Thyroid gland (tissue), 4 donors: ENCODE measurements at regions not wholly inside any gene's neighbourhood (a gene's known extent, or its start where the extent isn't known, plus 50 kb on each side); places are given as distances from the start of the nearest gene placed in this dataset.
"Not testable (repeated sequence)": the region's sequence is repeated elsewhere in the genome, so short reads cannot be mapped to it uniquely, and the experiment has no call there.

Experiments
- DNase-seq, 2 donors: peaks; one replicate each; pipeline ENCODE4 v3.0.0-alpha.2; 2019
- H3K27ac ChIP-seq, 3 donors: fragments of 200-600 bp; sonication (generic); 1 replicate in 2 of 3; 2 replicates in 1 of 3; pipeline ENCODE4 v1.5.1; 2016 to 2019; ENCODE audit warnings: mild to moderate bottlenecking in 1 of 3, moderate library complexity in 1 of 3
- H3K27me3 ChIP-seq: fragments of 200-600 bp; sonication (generic); one replicate; pipeline ENCODE4 v1.5.1; 2019
- H3K36me3 ChIP-seq, 2 donors: fragments of 200-600 bp; sonication (generic); one replicate each; pipeline ENCODE4 v1.5.1; 2016 to 2019
- H3K4me1 ChIP-seq, 2 donors: fragments of 200-600 bp; sonication (generic); one replicate each; pipeline ENCODE4 v1.5.1; 2017 to 2019
- H3K4me3 ChIP-seq, 3 donors: fragments of 200-600 bp; sonication (generic); replicated peaks in 1 of 3; 1 replicate in 2 of 3; 2 replicates in 1 of 3; pipeline ENCODE4 v1.5.1; 2016; ENCODE audit warnings: mild to moderate bottlenecking in 1 of 3
- H3K9me3 ChIP-seq: fragments of 200-600 bp; sonication (generic); one replicate; pipeline ENCODE4 v1.5.1; 2017
- CTCF ChIP-seq, 6 experiments: fragments of 200-600 bp in 3 of 6; fragments of 450-650 bp in 3 of 6; sonication (generic) in 3 of 6; IDR thresholded peaks; one replicate each; pipeline ENCODE4 v1.5.1; 2016 to 2019; ENCODE audit warnings: antibody characterized with exemption in 6 of 6, mild to moderate bottlenecking in 2 of 6, inconsistent platforms in 1 of 6, moderate library complexity in 1 of 6
- POLR2A ChIP-seq, 2 donors: fragments of 450-650 bp; IDR thresholded peaks; one replicate each; pipeline ENCODE4 v1.6.1; 2017; ENCODE audit warnings: antibody characterized with exemption in 2 of 2, mild to moderate bottlenecking in 2 of 2, moderate library complexity in 1 of 2
- WGBS, 2 donors: methylation state at CpG; one replicate each; pipeline ENCODE4 v1.1.5; 2017; 5-methylcytosine and 5-hydroxymethylcytosine counted together
- intact Hi-C: fragments of 100-400 bp; cut with DNase I; formaldehyde crosslinking; loops from one replicate; pipeline ENCODE4 v1.15.1; 2023

GRCh38 chr2:53130441-53130943 lies 637.1 kb upstream of the CHAC2 start:
- 85 to 94% methylated on average over 5 of the region's 5 CpGs for WGBS, 2 donors
- Histone ChIP-seq H3K9me3 (no peaks in the 10 kb centered on the region), H3K36me3 (no peaks in the 10 kb centered on the region), H3K27ac (no peak overlapping the region), H3K27me3 (no peaks in the 10 kb centered on the region), H3K4me3 (no peak overlapping the region), H3K4me1 (no peaks in the 10 kb centered on the region)
- intact Hi-C loops, result no loop called here
- no peak for DNase-seq
- TF ChIP-seq POLR2A (IDR thresholded peaks at IDR 0.05), result no peak

GRCh38 chr2:53129851-53130250 lies 637.8 kb upstream of the CHAC2 start:
- Histone ChIP-seq H3K4me1 (no peaks in the 10 kb centered on the region), H3K27ac (no peak overlapping the region), H3K36me3 (no peaks in the 10 kb centered on the region), H3K27me3 (no peaks in the 10 kb centered on the region), H3K4me3 (no peak overlapping the region), H3K9me3 (no peaks in the 10 kb centered on the region)
- DNase-seq, result no peak
- intact Hi-C loops, result no loop called here
- TF ChIP-seq POLR2A (IDR thresholded peaks at IDR 0.05), result no peak
- TF ChIP-seq CTCF (IDR thresholded peaks at IDR 0.05), result no peak
- 77 to 86% methylated on average over 1 of the region's 1 CpG for WGBS, 2 donors

- Histone ChIP-seq H3K4me1 (no peaks in the 10 kb centered on the region), H3K36me3 (no peaks in the 10 kb centered on the region), H3K27me3 (no peaks in the 10 kb centered on the region), H3K27ac (no peak overlapping the region), H3K4me3 (no peak overlapping the region), H3K9me3 (no peaks in the 10 kb centered on the region)
- TF ChIP-seq CTCF (IDR thresholded peaks at IDR 0.05) (no peak), POLR2A (IDR thresholded peaks at IDR 0.05) (no peak)
- intact Hi-C loops, result no loop called here
- WGBS, 2 donors, result 65 to 69% methylated on average over 5 of the region's 5 CpGs
- DNase-seq, result peak in 1 of 2 donors; percentile 4
Measured at GRCh38 chr2:53127061-53127650, 640.4 kb upstream of the CHAC2 start.

- TF ChIP-seq CTCF (IDR thresholded peaks at IDR 0.05) (no peak), POLR2A (IDR thresholded peaks at IDR 0.05) (no peak)
- 91 to 94% methylated on average over 1 of the region's 1 CpG for WGBS, 2 donors
- DNase-seq, result no peak
Measured at GRCh38 chr2:53114991-53115390, 652.6 kb upstream of the CHAC2 start.

GRCh38 chr2:53114582-53114981 lies 653.0 kb upstream of the CHAC2 start:
- no peak for DNase-seq
- WGBS, 2 donors, result 90 to 94% methylated on average over 2 of the region's 2 CpGs
- no peak for TF ChIP-seq POLR2A (IDR thresholded peaks at IDR 0.05)
- TF ChIP-seq CTCF (IDR thresholded peaks at IDR 0.05), result no peak
- no peaks in the 10 kb centered on the region for H3K4me1 ChIP-seq
- H3K9me3 ChIP-seq, result no peaks in the 10 kb centered on the region
- H3K4me3 ChIP-seq, result no peak overlapping the region
- H3K27me3 ChIP-seq, result no peaks in the 10 kb centered on the region
- intact Hi-C loops, result no loop called here
- H3K27ac ChIP-seq, result no peak overlapping the region
- H3K36me3 ChIP-seq, result no peaks in the 10 kb centered on the region

More at GRCh38 chr2:53114991-53115390, 652.6 kb upstream of the CHAC2 start:
- H3K4me3 ChIP-seq, result no peak overlapping the region
- H3K4me1 ChIP-seq, result no peaks in the 10 kb centered on the region
- H3K27ac ChIP-seq, result no peak overlapping the region
- no peaks in the 10 kb centered on the region for H3K9me3 ChIP-seq
- H3K27me3 ChIP-seq, result no peaks in the 10 kb centered on the region
- H3K36me3 ChIP-seq, result no peaks in the 10 kb centered on the region
- intact Hi-C loops, result no loop called here

DNA sequence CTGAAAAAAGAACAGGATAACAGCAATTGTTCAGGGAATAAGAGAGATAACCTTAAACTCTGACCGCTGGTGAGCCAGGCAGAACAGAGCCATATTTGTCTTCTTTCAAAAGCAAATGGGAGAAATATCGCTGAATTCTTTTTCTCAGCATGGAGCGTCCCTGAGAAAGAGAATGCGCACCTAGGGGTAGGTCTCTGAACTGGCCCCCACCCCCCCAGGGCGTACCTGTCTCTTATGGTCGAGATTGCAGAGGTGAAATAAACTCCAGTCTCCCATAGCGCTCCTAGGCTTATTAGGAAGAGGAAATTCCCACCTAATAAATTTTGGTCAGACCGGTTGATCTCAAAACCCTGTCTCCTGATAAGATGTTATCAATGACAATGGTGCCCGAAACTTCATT lies 655.2 kb upstream of the CHAC2 start:
- DNase-seq, intact Hi-C loops, H3K4me3 ChIP-seq, H3K4me1 ChIP-seq, H3K9me3 ChIP-seq, H3K27me3 ChIP-seq, H3K27ac ChIP-seq, H3K36me3 ChIP-seq: not testable (repeated sequence)
- 83 to 87% methylated on average over 9 of the region's 9 CpGs for WGBS, 2 donors
